HEK293T (cell line): ENCODE measurements at regions not wholly inside any gene's neighbourhood (a gene's known extent, or its start where the extent isn't known, plus 50 kb on each side); places are given as distances from the start of the nearest gene placed in this dataset.

Experiments used
- CTCF ChIA-PET: fragments of 350-600 bp; formaldehyde crosslinking; extraction: SDS; loops from one replicate; lab custom pipeline; 2021; ENCODE audit warnings: antibody characterized with exemption, inconsistent platforms; lab: Yijun Ruan, JAX
- POLR2A ChIA-PET: fragments of 350-600 bp; formaldehyde crosslinking; extraction: SDS; loops from one replicate; lab custom pipeline; 2020; ENCODE audit warnings: antibody characterized with exemption, inconsistent platforms; lab: Yijun Ruan, JAX
- DNase-seq: peaks from one replicate; pipeline ENCODE4 v3.0.0; 2012; ENCODE audit warnings: mixed read lengths; ENCODE audit errors: extremely low spot score
- ARNT ChIP-seq: fragments of 450-650 bp; IDR thresholded peaks from 2 replicates; pipeline ENCODE4 v1.6.1; 2017; ENCODE audit warnings: mild to moderate bottlenecking
- BHLHE40 ChIP-seq: fragments of 450-650 bp; IDR thresholded peaks from 2 replicates; pipeline ENCODE4 v1.6.1; 2016; ENCODE audit warnings: mild to moderate bottlenecking, moderate library complexity, borderline replicate concordance
- CTBP1 ChIP-seq: fragments of 450-650 bp; IDR thresholded peaks from 2 replicates; pipeline ENCODE4 v1.6.1; 2016; ENCODE audit warnings: borderline replicate concordance
- ELF4 ChIP-seq: fragments of 450-650 bp; IDR thresholded peaks from 2 replicates; pipeline ENCODE4 v1.6.1; 2017; ENCODE audit warnings: antibody characterized with exemption
- FOXA1 ChIP-seq: fragments of 450-650 bp; IDR thresholded peaks from 2 replicates; pipeline ENCODE4 v1.6.1; 2016; ENCODE audit warnings: mild to moderate bottlenecking
- FOXK2 ChIP-seq: fragments of 450-650 bp; IDR thresholded peaks from 2 replicates; pipeline ENCODE4 v1.6.1; 2016; ENCODE audit warnings: mild to moderate bottlenecking
- FOXM1 ChIP-seq: fragments of 450-650 bp; IDR thresholded peaks from 2 replicates; pipeline ENCODE4 v1.6.1; 2017; ENCODE audit warnings: mild to moderate bottlenecking, borderline replicate concordance
- HDGF ChIP-seq: fragments of 450-650 bp; IDR thresholded peaks from 2 replicates; pipeline ENCODE4 v1.6.1; 2017; ENCODE audit warnings: antibody characterized with exemption, borderline replicate concordance
- L3MBTL2 ChIP-seq: fragments of 450-650 bp; conservative IDR thresholded peaks from 2 replicates; pipeline ENCODE4 v1.6.1; 2016; ENCODE audit warnings: mild to moderate bottlenecking
- LEF1 ChIP-seq: fragments of 450-650 bp; IDR thresholded peaks from 2 replicates; pipeline ENCODE4 v1.6.1; 2017; ENCODE audit warnings: mild to moderate bottlenecking, borderline replicate concordance
- NFRKB ChIP-seq: fragments of 450-650 bp; IDR thresholded peaks from 2 replicates; pipeline ENCODE4 v1.6.1; 2016; ENCODE audit warnings: mild to moderate bottlenecking, moderate library complexity
- SP1 ChIP-seq: fragments of 450-650 bp; IDR thresholded peaks from 2 replicates; pipeline ENCODE4 v1.6.1; 2017
- SUZ12 ChIP-seq: fragments of 450-650 bp; IDR thresholded peaks from 2 replicates; pipeline ENCODE4 v1.6.1; 2016; ENCODE audit warnings: mild to moderate bottlenecking
- TARDBP ChIP-seq: fragments of 450-650 bp; IDR thresholded peaks from 2 replicates; pipeline ENCODE4 v1.6.1; 2016
- ZNF384 ChIP-seq: fragments of 450-650 bp; IDR thresholded peaks from 2 replicates; pipeline ENCODE4 v1.6.1; 2016
- TF ChIP-seq, protein P1 (sequence below): fragments of 450-650 bp; IDR thresholded peaks from 2 replicates; pipeline ENCODE4 v1.6.1; 2016

DNA sequence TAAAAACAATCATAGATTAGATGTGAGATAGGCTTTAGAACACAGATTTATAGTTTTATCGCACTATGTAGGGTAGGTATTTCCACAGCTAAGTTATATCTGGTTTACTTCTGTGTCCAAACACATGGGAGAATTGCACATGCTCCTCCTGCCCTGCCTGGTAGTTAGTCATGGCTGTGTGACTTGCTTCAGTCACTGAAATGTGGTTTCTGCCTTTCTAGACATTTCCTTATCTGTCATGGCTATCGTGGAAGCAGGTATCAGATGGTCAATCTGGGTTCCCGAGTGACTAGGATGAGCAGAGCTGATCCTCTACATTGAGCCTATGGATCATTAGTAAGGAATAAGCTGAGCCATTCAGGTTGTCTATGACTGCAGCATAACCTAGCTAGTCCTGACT, 117.8 kb upstream of the GMDS start:
- no peak for TF ChIP-seq FOXK2
- TF ChIP-seq, protein P1, sequence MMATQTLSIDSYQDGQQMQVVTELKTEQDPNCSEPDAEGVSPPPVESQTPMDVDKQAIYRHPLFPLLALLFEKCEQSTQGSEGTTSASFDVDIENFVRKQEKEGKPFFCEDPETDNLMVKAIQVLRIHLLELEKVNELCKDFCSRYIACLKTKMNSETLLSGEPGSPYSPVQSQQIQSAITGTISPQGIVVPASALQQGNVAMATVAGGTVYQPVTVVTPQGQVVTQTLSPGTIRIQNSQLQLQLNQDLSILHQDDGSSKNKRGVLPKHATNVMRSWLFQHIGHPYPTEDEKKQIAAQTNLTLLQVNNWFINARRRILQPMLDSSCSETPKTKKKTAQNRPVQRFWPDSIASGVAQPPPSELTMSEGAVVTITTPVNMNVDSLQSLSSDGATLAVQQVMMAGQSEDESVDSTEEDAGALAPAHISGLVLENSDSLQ, result no peak
- TF ChIP-seq LEF1, result no peak
- no peak for TF ChIP-seq FOXA1
- TF ChIP-seq HDGF, result no peak
- TF ChIP-seq BHLHE40, result no peak
- no peak for TF ChIP-seq CTBP1
- TF ChIP-seq SP1, result no peak
- no peak for TF ChIP-seq L3MBTL2
- TF ChIP-seq ZNF384, result no peak
- TF ChIP-seq FOXM1, result no peak
- no peak for TF ChIP-seq SUZ12
- TF ChIP-seq TARDBP, result no peak
- no peak for TF ChIP-seq ELF4
- TF ChIP-seq NFRKB, result no peak
- no peak for TF ChIP-seq ARNT
- CTCF ChIA-PET, result interaction anchor here (0.8 kb wide), 1 partner anchor 130 kb away, joined by 3 read pairs; no protein-coding TSS in a partner anchor
- POLR2A ChIA-PET, result no interaction called here

DNA sequence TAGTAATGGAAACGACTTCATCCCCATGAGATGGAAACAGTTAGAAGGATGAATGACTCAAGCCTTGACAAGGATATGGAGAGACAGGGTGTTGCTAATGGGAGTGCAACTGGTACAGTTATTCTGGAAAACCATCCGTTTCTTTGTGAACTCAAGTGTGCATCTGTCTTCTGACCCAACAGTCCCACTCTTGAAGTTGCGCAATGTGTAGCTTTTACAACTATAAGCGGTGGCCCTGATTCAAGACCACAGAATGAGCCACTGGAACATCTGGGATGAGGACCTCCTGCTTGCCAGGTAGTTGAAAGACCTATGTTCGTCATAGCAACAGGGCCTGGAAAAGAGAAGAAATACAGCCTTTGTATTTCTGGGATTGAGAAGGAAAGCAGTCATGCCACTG, 115.8 kb upstream of the GMDS start:
- TF ChIP-seq, protein P1, result no peak
- TF ChIP-seq ARNT, result no peak
- TF ChIP-seq FOXK2, result no peak
- TF ChIP-seq L3MBTL2, result no peak
- no peak for TF ChIP-seq CTBP1
- TF ChIP-seq HDGF, result no peak
- no peak for TF ChIP-seq TARDBP
- no peak for TF ChIP-seq LEF1
- no peak for TF ChIP-seq ELF4
- no peak for TF ChIP-seq SUZ12
- TF ChIP-seq ZNF384, result no peak
- no peak for TF ChIP-seq NFRKB
- no peak for DNase-seq
- POLR2A ChIA-PET, result no interaction called here
- CTCF ChIA-PET, result no interaction called here

More for the DNA sequence above, 117.8 kb upstream of the GMDS start:
- DNase-seq, result no peak

DNA sequence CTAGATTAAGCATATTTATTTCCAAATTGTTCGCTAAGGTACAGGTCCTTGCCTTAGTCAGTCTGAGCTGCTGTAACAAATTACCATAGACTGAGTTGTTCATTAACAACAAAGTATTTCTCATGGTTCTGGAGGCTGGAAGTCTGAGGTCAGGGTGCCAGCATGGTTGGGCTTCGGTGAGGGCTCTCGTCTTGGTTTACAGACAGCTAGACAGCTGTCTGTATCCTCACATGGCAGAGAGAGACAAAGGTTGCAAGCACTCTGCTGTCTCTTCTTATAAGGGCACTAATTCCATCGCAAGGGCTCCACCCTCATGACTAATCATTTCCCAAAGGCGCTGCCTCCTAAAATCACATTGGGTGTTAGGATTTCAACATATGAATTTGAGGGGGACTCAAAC, 115.3 kb upstream of the GMDS start:
- DNase-seq, result no peak
- no peak for TF ChIP-seq ARNT
- no peak for TF ChIP-seq NFRKB
- TF ChIP-seq L3MBTL2, result no peak
- TF ChIP-seq SUZ12, result no peak
- TF ChIP-seq ELF4, result no peak
- TF ChIP-seq FOXK2, result no peak
- no peak for TF ChIP-seq LEF1
- no peak for TF ChIP-seq FOXM1
- no peak for TF ChIP-seq TARDBP
- TF ChIP-seq FOXA1, result no peak
- TF ChIP-seq ZNF384, result no peak
- no peak for TF ChIP-seq SP1
- CTCF ChIA-PET, result no interaction called here
- POLR2A ChIA-PET, result no interaction called here

DNA sequence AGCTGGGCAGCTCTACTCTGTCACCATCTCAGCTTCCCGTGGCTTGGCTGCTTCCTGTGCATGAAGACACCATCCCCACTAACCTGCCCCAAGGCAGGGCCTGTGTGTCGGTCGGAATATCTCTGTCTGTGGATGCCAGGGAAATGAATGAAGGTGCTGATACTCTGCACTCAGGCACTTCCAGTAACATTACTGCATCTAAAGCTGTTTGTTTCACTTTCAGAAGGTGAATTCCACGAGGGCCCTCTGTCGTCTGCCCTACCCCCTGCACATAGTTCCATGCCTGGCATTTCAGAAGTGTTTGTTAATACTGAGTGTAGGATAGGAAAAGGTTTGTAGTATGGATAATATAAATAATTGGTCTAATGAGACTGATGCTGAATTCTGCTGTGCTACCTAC, 114.7 kb upstream of the GMDS start:
- CTCF ChIA-PET, result no interaction called here
- TF ChIP-seq L3MBTL2, result no peak
- no peak for TF ChIP-seq TARDBP
- TF ChIP-seq NFRKB, result no peak
- TF ChIP-seq, protein P1, result no peak
- TF ChIP-seq ARNT, result no peak
- POLR2A ChIA-PET, result no interaction called here
- no peak for DNase-seq

DNA sequence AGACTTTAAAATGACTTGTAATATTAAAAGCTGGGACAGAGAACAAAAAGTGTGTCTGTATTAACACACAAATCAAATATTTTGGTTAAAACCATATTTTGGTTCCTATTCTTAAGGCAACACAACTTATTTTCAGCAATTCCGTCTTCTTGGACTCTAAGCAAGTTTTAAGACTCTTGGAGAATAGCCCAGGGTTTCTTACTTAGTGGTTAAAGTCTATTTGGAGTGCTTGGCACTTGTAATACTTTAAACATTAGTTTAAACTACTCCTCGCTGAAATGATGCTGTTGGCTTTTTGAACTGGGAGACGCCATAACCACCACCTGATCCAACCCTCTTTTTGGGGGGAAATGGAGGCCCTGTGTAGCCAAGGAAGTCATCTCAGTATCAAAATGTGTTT, 109.7 kb upstream of the GMDS start:
- CTCF ChIA-PET, result interaction anchor here (1.8 kb wide), 1 partner anchor 759 kb away, joined by 6 read pairs; no protein-coding TSS in a partner anchor
- DNase-seq, result no peak
- no peak for TF ChIP-seq HDGF
- no peak for TF ChIP-seq SP1
- TF ChIP-seq, protein P1, result no peak
- TF ChIP-seq TARDBP, result no peak
- TF ChIP-seq ELF4, result no peak
- TF ChIP-seq CTBP1, result no peak
- TF ChIP-seq L3MBTL2, result no peak
- no peak for TF ChIP-seq ZNF384
- TF ChIP-seq BHLHE40, result no peak
- no peak for TF ChIP-seq SUZ12
- no peak for TF ChIP-seq ARNT
- no peak for TF ChIP-seq FOXK2
- TF ChIP-seq NFRKB, result no peak
- no peak for TF ChIP-seq LEF1
- TF ChIP-seq FOXM1, result no peak
- TF ChIP-seq FOXA1, result no peak
- POLR2A ChIA-PET, result no interaction called here

DNA sequence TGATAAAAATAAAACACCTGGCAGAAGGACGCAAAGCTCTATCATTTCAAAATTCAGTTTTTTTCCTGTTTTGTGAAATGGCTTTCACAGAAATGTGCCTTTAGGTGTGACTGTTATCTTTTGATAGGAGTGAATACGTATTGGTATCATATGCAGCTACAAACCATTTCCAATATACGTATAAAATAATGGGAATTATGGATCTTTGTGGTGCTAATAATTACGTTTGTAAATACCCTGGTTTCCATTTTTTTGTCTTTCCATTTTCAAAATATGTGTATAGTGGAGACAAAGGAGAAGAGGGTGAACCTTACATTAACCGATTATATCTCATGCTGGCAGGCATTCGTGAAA, 108.7 kb upstream of the GMDS start:
- ChIA-PET POLR2A (interaction anchor here (0.7 kb wide), 1 partner anchor 747 kb away, joined by 3 read pairs; no protein-coding TSS in a partner anchor), CTCF (interaction anchor here (0.5 to 1.8 kb wide), 13 partner anchors 17 to 840 kb away, joined by 3 to 15 read pairs (median 3); no protein-coding TSS in a partner anchor)
- TF ChIP-seq FOXA1, result no peak
- no peak for TF ChIP-seq ELF4
- TF ChIP-seq ARNT, result no peak
- no peak for TF ChIP-seq BHLHE40
- no peak for TF ChIP-seq TARDBP
- no peak for TF ChIP-seq SUZ12
- no peak for TF ChIP-seq SP1
- TF ChIP-seq L3MBTL2, result no peak
- TF ChIP-seq HDGF, result no peak
- no peak for TF ChIP-seq CTBP1
- no peak for TF ChIP-seq NFRKB
- TF ChIP-seq LEF1, result no peak
- no peak for TF ChIP-seq ZNF384
- no peak for TF ChIP-seq FOXK2
- DNase-seq, result no peak
